ENCODE measurements at regions not wholly inside any gene's neighbourhood (a gene's known extent, or its start where the extent isn't known, plus 50 kb on each side); places are given as distances from the start of the nearest gene placed in this dataset.

DNA sequence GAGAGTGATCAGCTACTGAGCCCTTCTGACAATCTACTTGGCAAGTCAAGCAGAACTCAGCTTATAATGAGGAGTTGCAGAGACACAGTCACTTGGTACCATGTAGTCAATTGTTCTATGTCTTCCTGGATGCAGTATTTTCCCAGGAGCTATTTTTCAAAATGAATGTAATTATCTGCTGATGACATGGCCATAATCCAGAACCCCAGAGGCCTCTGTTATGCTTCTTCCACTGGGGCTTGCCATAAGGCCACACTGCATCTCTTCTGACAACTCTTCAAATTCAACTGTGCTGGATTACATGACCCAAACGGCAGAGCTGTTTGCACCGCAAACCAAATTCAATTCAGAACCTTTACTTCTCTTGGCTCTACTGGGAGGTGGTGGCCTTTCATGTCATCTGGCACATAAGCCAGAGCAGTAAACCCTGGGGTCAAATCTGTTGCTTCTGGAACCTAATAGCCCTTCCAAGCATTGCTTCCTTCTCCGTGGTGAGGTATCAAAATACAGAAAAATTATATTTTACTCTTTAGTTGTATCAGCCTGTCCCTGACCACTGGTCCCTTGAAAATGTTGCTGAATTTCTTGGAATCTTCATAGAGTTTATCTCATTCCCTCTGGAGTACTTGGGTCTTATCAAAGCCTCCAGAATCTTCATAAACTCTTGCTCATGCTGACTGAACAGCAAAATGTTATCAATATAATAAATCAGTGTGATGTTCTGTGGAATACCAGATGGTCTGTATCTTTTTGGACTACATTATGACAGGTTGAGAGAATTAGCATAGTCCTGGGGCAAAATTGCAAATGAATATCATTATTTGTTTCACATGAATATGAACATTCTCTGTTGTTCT is 79.4 kb upstream of the DCN start:
- H3K9me3 ChIP-seq: no peaks in the 10 kb centered on the region
- H3K4me1 ChIP-seq: no peaks in the 10 kb centered on the region
- WGBS, 5 donors: 82 to 92% (median 87%) methylated on average over 3 of the region's 3 CpGs
- H3K27ac ChIP-seq: no peak overlapping the region
- TF ChIP-seq, protein P1, sequence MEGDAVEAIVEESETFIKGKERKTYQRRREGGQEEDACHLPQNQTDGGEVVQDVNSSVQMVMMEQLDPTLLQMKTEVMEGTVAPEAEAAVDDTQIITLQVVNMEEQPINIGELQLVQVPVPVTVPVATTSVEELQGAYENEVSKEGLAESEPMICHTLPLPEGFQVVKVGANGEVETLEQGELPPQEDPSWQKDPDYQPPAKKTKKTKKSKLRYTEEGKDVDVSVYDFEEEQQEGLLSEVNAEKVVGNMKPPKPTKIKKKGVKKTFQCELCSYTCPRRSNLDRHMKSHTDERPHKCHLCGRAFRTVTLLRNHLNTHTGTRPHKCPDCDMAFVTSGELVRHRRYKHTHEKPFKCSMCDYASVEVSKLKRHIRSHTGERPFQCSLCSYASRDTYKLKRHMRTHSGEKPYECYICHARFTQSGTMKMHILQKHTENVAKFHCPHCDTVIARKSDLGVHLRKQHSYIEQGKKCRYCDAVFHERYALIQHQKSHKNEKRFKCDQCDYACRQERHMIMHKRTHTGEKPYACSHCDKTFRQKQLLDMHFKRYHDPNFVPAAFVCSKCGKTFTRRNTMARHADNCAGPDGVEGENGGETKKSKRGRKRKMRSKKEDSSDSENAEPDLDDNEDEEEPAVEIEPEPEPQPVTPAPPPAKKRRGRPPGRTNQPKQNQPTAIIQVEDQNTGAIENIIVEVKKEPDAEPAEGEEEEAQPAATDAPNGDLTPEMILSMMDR (IDR thresholded peaks at IDR 0.05 in 8 of 11, conservative IDR thresholded peaks at IDR 0.05 in 3 of 11): no peak
- TF ChIP-seq POLR2AphosphoS5 (IDR thresholded peaks at IDR 0.05): no peak
- TF ChIP-seq POLR2A (IDR thresholded peaks at IDR 0.05): no peak
- intact Hi-C loops (cut with DNase I; ENCODE audit: low total_unique reads): no loop called here
- no peak overlapping the region for H3K4me3 ChIP-seq
- H3K36me3 ChIP-seq: no peaks in the 10 kb centered on the region
- no peaks in the 10 kb centered on the region for H3K27me3 ChIP-seq (replicated peaks in 1 of 7)
- DNase-seq: no peak

DNA sequence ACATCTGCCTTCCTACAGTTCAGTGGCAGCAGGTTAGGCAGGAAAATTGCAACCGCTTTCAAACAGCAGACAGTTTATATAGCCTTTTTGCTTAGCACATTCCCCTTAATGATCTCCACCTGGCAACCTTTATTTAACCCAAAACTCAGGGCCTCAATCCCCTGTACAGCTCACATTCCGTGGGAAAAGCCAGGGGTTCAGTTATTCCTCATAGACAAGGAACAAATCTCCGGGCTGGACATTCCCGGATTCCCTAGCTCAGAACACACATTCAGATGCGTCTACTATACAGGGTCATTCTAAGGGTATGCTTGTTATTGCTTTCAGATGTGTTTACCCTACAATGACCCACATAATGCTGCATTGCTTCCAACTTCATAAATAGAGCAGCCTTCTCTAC is 73.8 kb upstream of the DCN start:
- 78 to 90% (median 81%) methylated on average over 5 of the region's 5 CpGs for WGBS, 5 donors
- intact Hi-C loops (cut with DNase I; ENCODE audit: low total_unique reads): no loop called here
- TF ChIP-seq POLR2A (IDR thresholded peaks at IDR 0.05) (no peak), POLR2AphosphoS5 (IDR thresholded peaks at IDR 0.05) (no peak)
- TF ChIP-seq, protein P1 (IDR thresholded peaks at IDR 0.05 in 8 of 11, conservative IDR thresholded peaks at IDR 0.05 in 3 of 11): no peak
- Histone ChIP-seq H3K9me3 (no peaks in the 10 kb centered on the region), H3K4me1 (no peaks in the 10 kb centered on the region), H3K4me3 (no peak overlapping the region), H3K36me3 (no peaks in the 10 kb centered on the region), H3K27ac (no peak overlapping the region), H3K27me3 (replicated peaks in 1 of 7) (no peaks in the 10 kb centered on the region)
- no peak for DNase-seq

DNA sequence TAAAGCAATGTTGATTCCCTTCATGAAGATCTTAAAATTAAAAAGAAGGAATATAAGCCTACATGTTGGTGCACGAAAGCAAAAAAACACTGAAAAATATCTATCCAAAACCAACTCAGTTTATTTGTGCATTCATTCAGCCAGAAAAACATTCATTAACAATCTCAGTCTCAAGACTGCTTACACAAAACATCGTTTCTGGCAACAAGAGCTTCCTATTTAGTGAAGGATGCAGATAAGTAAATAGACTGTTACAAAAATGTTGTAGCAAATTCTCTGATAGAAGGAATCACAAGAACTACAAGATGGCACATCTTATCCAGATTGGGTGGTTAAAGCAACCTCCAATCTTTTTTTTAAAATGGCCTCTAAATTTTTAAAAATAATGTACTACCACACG is 69.7 kb upstream of the DCN start:
- H3K9me3 ChIP-seq: no peaks in the 10 kb centered on the region
- intact Hi-C loops (cut with DNase I; ENCODE audit: low total_unique reads): no loop called here
- TF ChIP-seq, protein P1 (IDR thresholded peaks at IDR 0.05 in 8 of 11, conservative IDR thresholded peaks at IDR 0.05 in 3 of 11): no peak
- no peak for TF ChIP-seq POLR2A (IDR thresholded peaks at IDR 0.05)
- no peak for TF ChIP-seq POLR2AphosphoS5 (IDR thresholded peaks at IDR 0.05)
- H3K27ac ChIP-seq: no peak overlapping the region
- no peaks in the 10 kb centered on the region for H3K27me3 ChIP-seq (replicated peaks in 1 of 7)
- no peaks in the 10 kb centered on the region for H3K36me3 ChIP-seq
- H3K4me1 ChIP-seq: no peaks in the 10 kb centered on the region
- H3K4me3 ChIP-seq: no peak overlapping the region
- no peak for DNase-seq
- WGBS, 5 donors: 66 to 85% (median 76%) methylated on average over 3 of the region's 3 CpGs

DNA sequence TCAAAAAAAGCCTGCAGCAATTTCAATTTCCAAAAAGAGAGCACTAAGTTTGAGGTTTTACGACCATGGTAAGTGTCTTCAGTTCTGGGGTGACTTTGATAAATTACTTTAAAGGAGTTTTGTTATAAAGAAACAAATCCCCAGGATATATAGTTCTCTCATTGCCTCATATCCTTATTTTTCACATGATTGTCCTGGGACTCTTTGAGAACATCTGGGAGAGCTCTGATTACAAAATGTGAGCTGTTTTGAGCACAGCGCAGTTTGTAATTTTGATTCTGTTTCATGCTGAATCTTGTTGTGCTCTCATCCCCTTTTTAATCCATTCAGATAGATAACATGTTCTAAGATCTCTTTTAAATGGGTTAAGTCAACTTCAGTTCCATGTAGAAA is 67.7 kb upstream of the DCN start:
- Histone ChIP-seq H3K27ac (no peak overlapping the region), H3K4me1 (no peaks in the 10 kb centered on the region), H3K27me3 (replicated peaks in 1 of 7) (no peaks in the 10 kb centered on the region), H3K4me3 (no peak overlapping the region), H3K36me3 (no peaks in the 10 kb centered on the region), H3K9me3 (no peaks in the 10 kb centered on the region)
- WGBS, 5 donors: 71 to 90% (median 84%) methylated on average over 2 of the region's 2 CpGs
- TF ChIP-seq, protein P1 (IDR thresholded peaks at IDR 0.05 in 8 of 11, conservative IDR thresholded peaks at IDR 0.05 in 3 of 11): no peak
- TF ChIP-seq POLR2AphosphoS5 (IDR thresholded peaks at IDR 0.05): no peak
- TF ChIP-seq POLR2A (IDR thresholded peaks at IDR 0.05): no peak
- intact Hi-C loops (cut with DNase I; ENCODE audit: low total_unique reads): no loop called here
- no peak for DNase-seq
